Loucy (cell line): ENCODE measurements at regions not wholly inside any gene's neighbourhood (a gene's known extent, or its start where the extent isn't known, plus 50 kb on each side); places are given as distances from the start of the nearest gene placed in this dataset.

Source experiments
- H2AFZ ChIP-seq: fragments of 200-600 bp; sonication (generic); 2 replicates; pipeline ENCODE4 v1.6.0; 2016; ENCODE audit warnings: antibody characterized with exemption, mild to moderate bottlenecking, low read length, moderate library complexity
- H3F3A ChIP-seq: fragments of 200-600 bp; 2 replicates; pipeline ENCODE4 v1.6.0; 2016; ENCODE audit warnings: antibody characterized with exemption, low read depth, mild to moderate bottlenecking
- H3K27me3 ChIP-seq: fragments of 200-600 bp; sonication (generic); 2 replicates; pipeline ENCODE4 v1.6.1; 2014; ENCODE audit warnings: low read length, mild to moderate bottlenecking; ENCODE audit not compliant: insufficient read depth, poor library complexity, severe bottlenecking
- H3K36me3 ChIP-seq: fragments of 200-600 bp; sonication (generic); 2 replicates; pipeline ENCODE4 v1.6.1; 2016; ENCODE audit warnings: low read length; ENCODE audit not compliant: insufficient read depth
- H3K4me1 ChIP-seq: fragments of 200-600 bp; sonication (generic); 2 replicates; pipeline ENCODE4 v1.5.1; 2014; ENCODE audit warnings: low read length, mild to moderate bottlenecking; ENCODE audit not compliant: insufficient read depth, poor library complexity, severe bottlenecking
- H3K4me2 ChIP-seq: fragments of 200-600 bp; sonication (generic); 2 replicates; pipeline ENCODE4 v1.6.0; 2014; ENCODE audit warnings: antibody characterized with exemption, low read length, low read depth, mild to moderate bottlenecking; ENCODE audit not compliant: poor library complexity, severe bottlenecking
- H3K4me3 ChIP-seq: fragments of 200-600 bp; sonication (generic); 2 replicates; pipeline ENCODE4 v1.5.1; 2014; ENCODE audit warnings: low read length, mild to moderate bottlenecking, mixed read lengths; ENCODE audit not compliant: poor library complexity, severe bottlenecking
- H3K79me2 ChIP-seq: fragments of 200-600 bp; sonication (generic); 2 replicates; pipeline ENCODE4 v1.6.1; 2014; ENCODE audit warnings: low read length; ENCODE audit not compliant: insufficient read depth
- H3K9ac ChIP-seq: fragments of 200-600 bp; sonication (generic); 2 replicates; pipeline ENCODE4 v1.6.0; 2014; ENCODE audit warnings: mild to moderate bottlenecking, low read depth, low read length, moderate library complexity; ENCODE audit not compliant: poor library complexity, severe bottlenecking
- H3K9me2 ChIP-seq: fragments of 200-600 bp; sonication (generic); replicated peaks from 2 replicates; pipeline ENCODE4 v1.6.1; 2016; ENCODE audit warnings: low read depth, low read length, mixed read lengths
- H3K9me3 ChIP-seq: fragments of 200-600 bp; sonication (generic); 2 replicates; pipeline ENCODE4 v1.6.1; 2014; ENCODE audit warnings: mild to moderate bottlenecking, antibody characterized with exemption, low read length, low read depth; ENCODE audit not compliant: insufficient read depth
- H4K20me1 ChIP-seq: fragments of 200-600 bp; sonication (generic); 2 replicates; pipeline ENCODE4 v1.6.0; 2014; ENCODE audit warnings: antibody characterized with exemption, low read length, mild to moderate bottlenecking; ENCODE audit not compliant: insufficient read depth, poor library complexity, severe bottlenecking
- EZH2phosphoT487 ChIP-seq: fragments of 200-600 bp; IDR thresholded peaks from 2 replicates; pipeline ENCODE4 v1.6.1; 2018; ENCODE audit warnings: antibody characterized with exemption, mild to moderate bottlenecking, moderate library complexity, borderline replicate concordance
- TF ChIP-seq, protein P1 (sequence below): fragments of 200-600 bp; sonication (generic); conservative IDR thresholded peaks from 2 replicates; pipeline ENCODE4 v1.5.1; 2014; ENCODE audit warnings: mild to moderate bottlenecking, antibody characterized with exemption, low read length

DNA sequence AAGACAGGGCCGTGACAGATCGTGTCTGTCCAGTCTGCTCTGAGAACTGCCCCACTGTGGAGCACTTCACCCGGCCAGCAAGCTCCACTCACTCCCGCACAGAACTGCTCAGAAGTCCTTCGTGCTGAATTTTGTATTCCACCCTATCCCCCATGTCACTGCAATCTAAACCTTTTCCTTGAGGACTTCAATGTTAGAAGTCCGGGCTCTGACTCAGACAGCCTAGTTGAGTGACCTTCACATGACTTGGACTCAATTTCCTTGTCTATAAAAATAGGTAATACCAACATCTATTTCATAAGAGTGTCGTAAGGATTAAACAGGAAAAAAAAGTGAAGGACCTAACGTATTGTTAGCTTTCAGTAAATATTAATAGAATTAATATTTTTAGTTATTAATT is 161.6 kb downstream of the QRSL1 start:
- no peaks in the 10 kb centered on the region for H4K20me1 ChIP-seq
- no peaks in the 10 kb centered on the region for H3K36me3 ChIP-seq
- H3K9ac ChIP-seq = no peak overlapping the region
- no peak overlapping the region for H2AFZ ChIP-seq
- peaks cover 25% of the 10 kb centered on the region for H3K27me3 ChIP-seq
- no peak overlapping the region for H3K4me3 ChIP-seq
- H3K4me1 ChIP-seq = peaks cover 3% of the 10 kb centered on the region
- no peaks in the 10 kb centered on the region for H3K79me2 ChIP-seq
- H3K4me2 ChIP-seq = no peak overlapping the region
- H3F3A ChIP-seq = no peaks in the 10 kb centered on the region
- H3K9me3 ChIP-seq = no peaks in the 10 kb centered on the region
- H3K9me2 ChIP-seq = no peaks in the 10 kb centered on the region
- no peak for TF ChIP-seq EZH2phosphoT487
- TF ChIP-seq, protein P1, sequence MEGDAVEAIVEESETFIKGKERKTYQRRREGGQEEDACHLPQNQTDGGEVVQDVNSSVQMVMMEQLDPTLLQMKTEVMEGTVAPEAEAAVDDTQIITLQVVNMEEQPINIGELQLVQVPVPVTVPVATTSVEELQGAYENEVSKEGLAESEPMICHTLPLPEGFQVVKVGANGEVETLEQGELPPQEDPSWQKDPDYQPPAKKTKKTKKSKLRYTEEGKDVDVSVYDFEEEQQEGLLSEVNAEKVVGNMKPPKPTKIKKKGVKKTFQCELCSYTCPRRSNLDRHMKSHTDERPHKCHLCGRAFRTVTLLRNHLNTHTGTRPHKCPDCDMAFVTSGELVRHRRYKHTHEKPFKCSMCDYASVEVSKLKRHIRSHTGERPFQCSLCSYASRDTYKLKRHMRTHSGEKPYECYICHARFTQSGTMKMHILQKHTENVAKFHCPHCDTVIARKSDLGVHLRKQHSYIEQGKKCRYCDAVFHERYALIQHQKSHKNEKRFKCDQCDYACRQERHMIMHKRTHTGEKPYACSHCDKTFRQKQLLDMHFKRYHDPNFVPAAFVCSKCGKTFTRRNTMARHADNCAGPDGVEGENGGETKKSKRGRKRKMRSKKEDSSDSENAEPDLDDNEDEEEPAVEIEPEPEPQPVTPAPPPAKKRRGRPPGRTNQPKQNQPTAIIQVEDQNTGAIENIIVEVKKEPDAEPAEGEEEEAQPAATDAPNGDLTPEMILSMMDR = no peak

DNA sequence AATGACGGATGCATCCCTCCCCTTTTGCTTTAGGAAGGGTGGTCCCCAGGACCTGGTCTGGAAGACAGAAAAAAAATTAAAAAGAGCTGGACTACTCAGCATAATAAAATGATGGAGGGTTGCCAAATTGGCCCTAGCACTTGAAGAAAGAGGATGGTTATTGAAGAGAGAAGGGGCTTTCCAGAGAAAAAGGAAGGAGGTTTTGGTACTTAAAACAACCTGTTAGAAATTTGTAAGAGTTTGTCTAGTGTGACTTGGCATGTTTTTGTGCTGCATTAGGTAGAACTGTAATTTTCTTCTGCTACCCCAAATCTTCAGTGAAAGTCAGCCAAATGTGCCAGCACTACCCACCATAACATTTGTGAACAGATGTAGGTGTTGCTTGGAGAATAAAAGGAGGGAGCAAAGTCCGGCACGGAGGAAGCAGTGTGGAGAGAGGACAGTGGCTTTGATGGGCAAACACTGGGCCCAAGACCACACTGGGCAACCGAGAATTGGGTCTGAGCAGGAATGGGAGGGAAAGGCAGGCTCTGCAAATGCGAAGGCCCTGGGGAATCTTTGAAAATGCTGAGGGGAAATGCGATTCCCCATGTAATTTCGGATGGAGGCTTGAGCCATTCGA is 160.9 kb downstream of the QRSL1 start:
- no peak for TF ChIP-seq EZH2phosphoT487
- TF ChIP-seq, protein P1 = no peak
- no peak overlapping the region for H3K4me2 ChIP-seq

GRCh38 chr6:106789428-106790148 is 160.2 kb downstream of the QRSL1 start:
- Histone ChIP-seq H4K20me1 (no peaks in the 10 kb centered on the region), H3K4me1 (peaks cover 3% of the 10 kb centered on the region), H3K27me3 (peaks cover 12% of the 10 kb centered on the region), H3K4me3 (no peak overlapping the region), H2AFZ (no peak overlapping the region), H3K36me3 (no peaks in the 10 kb centered on the region), H3K9me2 (no peaks in the 10 kb centered on the region), H3K4me2 (no peak overlapping the region), H3F3A (no peaks in the 10 kb centered on the region), H3K79me2 (no peaks in the 10 kb centered on the region), H3K9me3 (no peaks in the 10 kb centered on the region), H3K9ac (no peak overlapping the region)
- TF ChIP-seq, protein P1 = no peak
- TF ChIP-seq EZH2phosphoT487 = no peak

More for the DNA sequence above, 160.9 kb downstream of the QRSL1 start:
- Histone ChIP-seq H3K4me1 (peaks cover 3% of the 10 kb centered on the region), H3F3A (no peaks in the 10 kb centered on the region), H3K27me3 (peaks cover 18% of the 10 kb centered on the region), H3K4me3 (no peak overlapping the region), H3K79me2 (no peaks in the 10 kb centered on the region), H3K9me3 (no peaks in the 10 kb centered on the region), H3K9me2 (no peaks in the 10 kb centered on the region), H3K36me3 (no peaks in the 10 kb centered on the region), H4K20me1 (no peaks in the 10 kb centered on the region), H2AFZ (no peak overlapping the region), H3K9ac (no peak overlapping the region)
